ENCODE measurements at regions not wholly inside any gene's neighbourhood (a gene's known extent, or its start where the extent isn't known, plus 50 kb on each side); places are given as distances from the start of the nearest gene placed in this dataset.
A peak's percentile ranks its signal among the peaks of the same experiment; 100 is the strongest.
"Not testable (repeated sequence)": the region's sequence is repeated elsewhere in the genome, so short reads cannot be mapped to it uniquely, and the experiment has no call there.

DNA sequence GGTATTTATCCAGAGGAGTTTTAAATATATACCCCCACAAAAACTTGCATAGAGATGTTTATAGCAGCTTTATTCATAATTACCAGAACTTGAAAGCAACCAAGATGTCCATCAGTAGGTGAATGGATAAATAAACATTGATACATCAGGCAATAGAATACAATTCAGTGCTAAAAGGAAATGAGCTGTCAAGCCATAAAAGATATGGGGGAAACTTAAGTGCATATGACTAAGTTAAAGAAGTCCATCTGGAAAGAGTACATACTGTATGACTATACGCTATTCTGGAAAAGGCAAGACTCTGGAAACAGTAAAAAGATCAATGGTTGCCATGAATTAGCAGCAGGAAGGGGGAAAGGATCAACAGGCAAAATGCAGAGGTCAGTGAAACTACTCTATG, 366.7 kb downstream of the HHIPL2 start:
- TF ChIP-seq, protein P1, sequence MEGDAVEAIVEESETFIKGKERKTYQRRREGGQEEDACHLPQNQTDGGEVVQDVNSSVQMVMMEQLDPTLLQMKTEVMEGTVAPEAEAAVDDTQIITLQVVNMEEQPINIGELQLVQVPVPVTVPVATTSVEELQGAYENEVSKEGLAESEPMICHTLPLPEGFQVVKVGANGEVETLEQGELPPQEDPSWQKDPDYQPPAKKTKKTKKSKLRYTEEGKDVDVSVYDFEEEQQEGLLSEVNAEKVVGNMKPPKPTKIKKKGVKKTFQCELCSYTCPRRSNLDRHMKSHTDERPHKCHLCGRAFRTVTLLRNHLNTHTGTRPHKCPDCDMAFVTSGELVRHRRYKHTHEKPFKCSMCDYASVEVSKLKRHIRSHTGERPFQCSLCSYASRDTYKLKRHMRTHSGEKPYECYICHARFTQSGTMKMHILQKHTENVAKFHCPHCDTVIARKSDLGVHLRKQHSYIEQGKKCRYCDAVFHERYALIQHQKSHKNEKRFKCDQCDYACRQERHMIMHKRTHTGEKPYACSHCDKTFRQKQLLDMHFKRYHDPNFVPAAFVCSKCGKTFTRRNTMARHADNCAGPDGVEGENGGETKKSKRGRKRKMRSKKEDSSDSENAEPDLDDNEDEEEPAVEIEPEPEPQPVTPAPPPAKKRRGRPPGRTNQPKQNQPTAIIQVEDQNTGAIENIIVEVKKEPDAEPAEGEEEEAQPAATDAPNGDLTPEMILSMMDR (IDR thresholded peaks at IDR 0.05; ENCODE audit: control insufficient read depth, extremely low read depth, insufficient read depth): no peak
- no peak overlapping the region for H3K4me3 ChIP-seq (ENCODE audit: low read depth, low read length)
- no peak for DNase-seq (ENCODE audit: low read depth)

DNA sequence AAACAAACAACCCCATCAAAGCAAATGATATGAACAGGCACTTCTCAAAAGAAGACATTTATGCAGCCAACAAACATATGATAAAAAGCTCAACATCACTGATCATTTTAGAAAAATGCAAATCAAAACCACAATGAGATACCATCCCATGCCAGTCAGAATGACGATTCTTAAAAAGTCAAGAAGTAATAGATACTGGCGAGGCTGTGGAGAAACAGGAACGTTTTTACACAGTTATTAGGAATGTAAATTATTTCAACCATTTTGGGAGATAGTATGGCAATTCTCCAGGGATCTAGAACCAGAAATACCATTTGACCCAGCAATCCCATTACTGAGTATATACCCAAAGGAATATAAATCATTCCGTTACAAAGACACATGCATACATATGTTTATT, 370.4 kb downstream of the HHIPL2 start:
- not testable (repeated sequence) for H3K4me3 ChIP-seq (ENCODE audit: low read depth, low read length); DNase-seq (ENCODE audit: low read depth)

DNA sequence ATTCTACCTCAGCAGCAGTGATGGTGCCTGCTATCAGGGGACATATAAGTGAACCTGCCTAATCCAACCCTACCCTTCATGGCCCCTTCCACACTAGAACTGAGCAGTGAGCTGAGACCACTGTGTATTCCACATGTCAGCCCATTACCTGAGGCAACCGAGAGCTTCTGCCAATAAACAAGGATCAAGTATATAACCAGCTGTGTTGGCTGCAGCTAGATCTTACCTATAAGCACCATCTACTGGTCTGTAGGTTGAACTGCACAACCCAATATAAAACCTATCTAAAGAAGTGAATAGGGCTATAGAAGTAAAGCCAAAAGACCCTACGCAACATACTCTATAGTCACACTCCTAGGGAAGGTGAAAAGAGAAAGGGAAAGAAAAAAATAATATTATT, 376.9 kb downstream of the HHIPL2 start:
- TF ChIP-seq, protein P1 (IDR thresholded peaks at IDR 0.05; ENCODE audit: control insufficient read depth, extremely low read depth, insufficient read depth): peak; percentile 79
- peak; percentile 56 for DNase-seq (ENCODE audit: low read depth)
- H3K4me3 ChIP-seq (ENCODE audit: low read depth, low read length): no peak overlapping the region

DNA sequence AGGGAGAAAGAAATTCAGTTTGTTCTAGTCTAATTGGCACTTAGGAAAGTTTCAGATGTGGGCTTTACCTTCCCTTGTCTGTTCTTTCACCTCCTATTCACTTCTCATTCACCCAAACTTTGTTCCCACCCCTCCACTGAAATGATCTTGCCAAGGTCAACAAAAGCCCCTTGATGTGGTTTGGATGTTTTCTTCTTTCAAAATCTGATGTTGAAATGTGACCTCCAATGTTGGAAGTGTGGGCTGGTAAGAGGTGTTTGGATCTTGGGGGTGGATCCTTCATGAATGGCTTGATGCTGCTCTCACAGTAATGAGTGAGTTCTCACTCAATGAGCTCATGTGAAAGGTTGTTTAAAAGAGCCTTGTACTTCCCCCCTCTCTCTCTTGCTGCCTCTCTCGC, 379.3 kb downstream of the HHIPL2 start:
- no peak overlapping the region for H3K4me3 ChIP-seq (ENCODE audit: low read depth, low read length)
- TF ChIP-seq, protein P1 (IDR thresholded peaks at IDR 0.05; ENCODE audit: control insufficient read depth, extremely low read depth, insufficient read depth): no peak
- no peak for DNase-seq (ENCODE audit: low read depth)

DNA sequence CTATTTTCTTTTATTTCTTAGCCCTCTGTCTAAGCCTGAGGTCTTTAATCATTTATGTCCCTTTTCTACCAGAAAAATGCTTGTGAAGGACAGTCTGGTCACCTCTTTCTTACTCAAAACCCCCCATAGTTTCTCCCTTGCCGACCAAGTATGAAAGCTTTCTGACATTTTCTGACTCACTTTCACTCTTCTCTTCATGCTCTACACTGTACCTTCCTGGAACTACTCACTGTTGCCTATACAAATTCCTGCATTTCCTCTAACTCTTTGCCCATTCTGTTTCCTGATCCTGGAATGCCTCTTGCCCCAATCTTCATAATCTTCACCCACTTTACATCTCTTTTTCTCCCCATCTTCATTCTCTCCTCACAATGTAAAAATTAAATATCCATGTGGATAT, 380.0 kb downstream of the HHIPL2 start:
- no peak overlapping the region for H3K4me3 ChIP-seq (ENCODE audit: low read depth, low read length)
- TF ChIP-seq, protein P1 (IDR thresholded peaks at IDR 0.05; ENCODE audit: control insufficient read depth, extremely low read depth, insufficient read depth): no peak
- no peak for DNase-seq (ENCODE audit: low read depth)

DNA sequence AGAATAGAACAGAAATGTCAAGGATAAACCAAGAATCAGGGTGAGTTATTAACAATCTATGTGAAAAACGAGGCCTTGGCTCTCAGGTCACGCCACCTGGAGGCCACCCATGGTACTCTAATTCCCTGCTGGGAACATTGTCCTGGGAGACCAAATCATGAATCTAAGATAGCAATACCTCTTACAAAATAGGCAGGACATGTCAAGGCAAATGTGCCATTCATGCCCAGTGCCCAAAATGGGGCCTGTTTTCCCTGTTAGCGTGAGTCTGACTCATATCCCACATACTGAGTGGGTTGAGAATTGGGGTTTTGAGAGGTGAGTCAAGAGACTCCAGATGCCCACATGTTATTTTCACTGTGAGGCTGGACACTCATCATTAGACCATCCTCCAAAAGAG, 380.8 kb downstream of the HHIPL2 start:
- DNase-seq (ENCODE audit: low read depth): peak; percentile 32
- H3K4me3 ChIP-seq (ENCODE audit: low read depth, low read length): no peak overlapping the region
- TF ChIP-seq, protein P1 (IDR thresholded peaks at IDR 0.05; ENCODE audit: control insufficient read depth, extremely low read depth, insufficient read depth): peak; percentile 85

DNA sequence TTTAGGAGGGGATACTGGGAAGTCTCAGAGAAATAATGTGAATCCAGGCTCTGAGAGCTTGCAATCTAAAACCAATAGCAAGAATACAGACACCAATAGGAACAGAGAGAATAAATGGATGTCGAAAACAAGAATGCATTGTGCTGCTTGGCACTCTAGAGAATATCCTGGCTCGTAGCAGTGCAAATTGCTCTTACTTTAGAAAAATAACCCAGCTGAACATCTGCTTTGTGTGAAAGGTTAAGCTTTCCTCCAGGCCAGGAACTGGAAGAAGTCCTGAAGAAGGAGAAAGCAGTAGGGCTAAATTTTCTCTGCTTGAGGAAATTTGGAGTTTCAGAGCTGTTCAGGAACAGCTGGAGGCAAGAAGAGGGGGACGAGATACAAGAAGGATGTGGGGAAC, 382.3 kb downstream of the HHIPL2 start:
- TF ChIP-seq, protein P1 (IDR thresholded peaks at IDR 0.05; ENCODE audit: control insufficient read depth, extremely low read depth, insufficient read depth): no peak
- DNase-seq (ENCODE audit: low read depth): no peak
- no peak overlapping the region for H3K4me3 ChIP-seq (ENCODE audit: low read depth, low read length)
